Cardiac muscle cell (in vitro differentiated cells and primary cell): ENCODE measurements at regions not wholly inside any gene's neighbourhood (a gene's known extent, or its start where the extent isn't known, plus 50 kb on each side); places are given as distances from the start of the nearest gene placed in this dataset.

Source experiments
- DNase-seq, 2 donors: peaks; one replicate each; pipeline versions ENCODE4 v3.0.0 to v3.0.0-alpha.2; 2010 to 2017; ENCODE audit warnings: low read depth in 1 of 2, low spot score in 1 of 2
- H3K27ac ChIP-seq: fragments of 200-600 bp; sonication (generic); 2 replicates; pipeline ENCODE4 v1.5.1; 2016
- H3K27me3 ChIP-seq: fragments of 200-600 bp; sonication (generic); 2 replicates; pipeline ENCODE4 v1.6.0; 2016; ENCODE audit warnings: control low read depth
- H3K36me3 ChIP-seq: fragments of 200-600 bp; sonication (generic); 2 replicates; pipeline ENCODE4 v1.5.1; 2016; ENCODE audit warnings: control low read depth
- H3K4me1 ChIP-seq: fragments of 200-600 bp; sonication (generic); 2 replicates; pipeline ENCODE4 v1.8.1; 2017; ENCODE audit warnings: low read depth, mild to moderate bottlenecking, mixed run types
- H3K4me3 ChIP-seq: fragments of 200-600 bp; sonication (generic); 2 replicates; pipeline ENCODE4 v1.5.1; 2016; ENCODE audit warnings: mild to moderate bottlenecking
- H3K9me3 ChIP-seq: fragments of 200-600 bp; sonication (generic); 2 replicates; pipeline ENCODE4 v1.5.1; 2017; ENCODE audit warnings: low read depth, mild to moderate bottlenecking, control low read depth
- TF ChIP-seq, protein P1 (sequence below): IDR thresholded peaks from 2 replicates; pipeline ENCODE4 v1.5.1; 2012; ENCODE audit warnings: low read depth, mild to moderate bottlenecking, low read length

DNA sequence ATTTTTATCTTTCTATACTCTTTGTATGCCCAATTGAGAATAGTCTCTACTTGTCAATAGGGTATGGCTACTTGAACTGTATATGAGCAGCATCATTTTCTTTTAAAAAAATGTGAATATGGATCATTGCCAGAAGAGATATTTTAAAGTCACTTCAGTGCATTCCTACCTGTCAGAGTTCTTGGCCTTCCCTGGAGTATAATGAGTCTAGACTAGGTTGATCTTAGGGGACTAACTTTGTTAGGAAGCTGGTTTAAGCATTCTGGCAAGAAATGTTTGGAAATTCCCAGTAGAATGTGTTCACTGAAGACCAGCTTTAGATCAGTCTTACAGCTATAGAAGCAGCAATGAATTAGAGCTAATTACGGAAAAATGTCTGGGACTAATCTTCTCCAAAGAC lies 178.2 kb downstream of the FAT4 start:
- no peak for DNase-seq
- no peak overlapping the region for H3K4me3 ChIP-seq
- no peak overlapping the region for H3K27ac ChIP-seq
- no peaks in the 10 kb centered on the region for H3K4me1 ChIP-seq
- H3K27me3 ChIP-seq = no peaks in the 10 kb centered on the region
- H3K36me3 ChIP-seq = no peaks in the 10 kb centered on the region
- TF ChIP-seq, protein P1, sequence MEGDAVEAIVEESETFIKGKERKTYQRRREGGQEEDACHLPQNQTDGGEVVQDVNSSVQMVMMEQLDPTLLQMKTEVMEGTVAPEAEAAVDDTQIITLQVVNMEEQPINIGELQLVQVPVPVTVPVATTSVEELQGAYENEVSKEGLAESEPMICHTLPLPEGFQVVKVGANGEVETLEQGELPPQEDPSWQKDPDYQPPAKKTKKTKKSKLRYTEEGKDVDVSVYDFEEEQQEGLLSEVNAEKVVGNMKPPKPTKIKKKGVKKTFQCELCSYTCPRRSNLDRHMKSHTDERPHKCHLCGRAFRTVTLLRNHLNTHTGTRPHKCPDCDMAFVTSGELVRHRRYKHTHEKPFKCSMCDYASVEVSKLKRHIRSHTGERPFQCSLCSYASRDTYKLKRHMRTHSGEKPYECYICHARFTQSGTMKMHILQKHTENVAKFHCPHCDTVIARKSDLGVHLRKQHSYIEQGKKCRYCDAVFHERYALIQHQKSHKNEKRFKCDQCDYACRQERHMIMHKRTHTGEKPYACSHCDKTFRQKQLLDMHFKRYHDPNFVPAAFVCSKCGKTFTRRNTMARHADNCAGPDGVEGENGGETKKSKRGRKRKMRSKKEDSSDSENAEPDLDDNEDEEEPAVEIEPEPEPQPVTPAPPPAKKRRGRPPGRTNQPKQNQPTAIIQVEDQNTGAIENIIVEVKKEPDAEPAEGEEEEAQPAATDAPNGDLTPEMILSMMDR = no peak
- no peaks in the 10 kb centered on the region for H3K9me3 ChIP-seq

DNA sequence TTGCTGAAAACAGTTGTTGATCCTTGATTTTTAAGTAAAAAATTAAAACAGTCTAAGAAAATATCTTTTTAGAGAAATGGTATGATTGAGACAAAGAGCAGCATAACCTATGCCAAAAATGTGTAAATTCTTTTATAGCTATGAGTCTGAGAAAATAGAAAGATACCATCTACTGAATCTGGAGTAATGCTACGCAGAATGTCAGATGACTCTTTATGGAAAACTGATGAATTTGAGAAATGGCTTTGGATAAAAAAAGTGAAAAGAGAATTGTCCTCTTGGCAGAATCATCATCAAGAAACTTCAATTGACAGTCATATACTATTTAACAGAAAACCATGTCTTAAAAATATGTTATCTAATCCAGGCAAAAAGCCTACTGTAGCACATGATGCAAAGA lies 183.1 kb downstream of the FAT4 start:
- H3K4me3 ChIP-seq = no peak overlapping the region
- no peak for DNase-seq
- no peaks in the 10 kb centered on the region for H3K27me3 ChIP-seq

DNA sequence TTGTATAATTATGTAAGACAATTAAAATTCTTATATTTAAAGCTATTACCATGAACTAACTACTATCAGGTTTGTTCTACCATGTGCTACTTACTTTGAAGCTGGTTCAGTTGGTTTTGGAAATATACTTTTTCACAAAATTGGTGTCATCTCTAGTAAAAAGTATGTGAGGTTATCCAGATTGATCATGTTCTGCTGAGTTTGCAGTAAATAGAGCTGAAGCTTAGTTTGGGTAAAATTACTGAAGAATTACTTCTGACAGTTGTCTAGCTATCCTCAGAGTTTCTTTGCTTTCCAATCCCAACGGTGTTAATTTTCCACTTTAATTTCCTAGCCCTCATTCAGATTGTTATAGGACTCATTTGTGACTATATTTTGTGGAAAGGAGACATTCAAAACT lies 184.2 kb downstream of the FAT4 start:
- no peak overlapping the region for H3K27ac ChIP-seq

More for the DNA sequence above, 183.1 kb downstream of the FAT4 start:
- TF ChIP-seq, protein P1 = no peak
- Histone ChIP-seq H3K27ac (no peak overlapping the region), H3K36me3 (no peaks in the 10 kb centered on the region), H3K9me3 (no peaks in the 10 kb centered on the region), H3K4me1 (no peaks in the 10 kb centered on the region)

DNA sequence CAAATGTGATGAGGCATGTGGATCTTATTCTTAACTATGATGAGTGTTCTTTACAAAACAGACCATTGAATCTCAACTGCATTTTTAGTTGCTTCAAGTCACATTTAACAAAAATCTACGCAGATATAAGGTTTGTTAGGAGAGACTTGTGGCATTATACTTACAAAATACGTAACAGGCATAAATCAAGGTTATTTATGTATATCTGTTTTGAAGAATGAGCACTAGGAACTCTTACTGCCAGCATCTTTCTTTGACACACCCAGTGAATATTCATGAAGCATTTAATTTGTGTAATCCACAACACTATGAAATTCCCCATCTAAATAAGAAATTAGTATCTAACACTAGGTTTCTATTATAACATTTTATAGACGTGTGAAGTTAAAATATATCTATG lies 186.3 kb downstream of the FAT4 start:
- Histone ChIP-seq H3K27me3 (no peaks in the 10 kb centered on the region), H3K36me3 (no peaks in the 10 kb centered on the region), H3K27ac (no peak overlapping the region), H3K4me1 (no peaks in the 10 kb centered on the region), H3K4me3 (no peak overlapping the region), H3K9me3 (no peaks in the 10 kb centered on the region)
- no peak for DNase-seq
- TF ChIP-seq, protein P1 = no peak

More for the DNA sequence above, 184.2 kb downstream of the FAT4 start:
- Histone ChIP-seq H3K36me3 (no peaks in the 10 kb centered on the region), H3K4me3 (no peak overlapping the region), H3K27me3 (no peaks in the 10 kb centered on the region), H3K4me1 (no peaks in the 10 kb centered on the region), H3K9me3 (no peaks in the 10 kb centered on the region)
- no peak for DNase-seq
- TF ChIP-seq, protein P1 = no peak

DNA sequence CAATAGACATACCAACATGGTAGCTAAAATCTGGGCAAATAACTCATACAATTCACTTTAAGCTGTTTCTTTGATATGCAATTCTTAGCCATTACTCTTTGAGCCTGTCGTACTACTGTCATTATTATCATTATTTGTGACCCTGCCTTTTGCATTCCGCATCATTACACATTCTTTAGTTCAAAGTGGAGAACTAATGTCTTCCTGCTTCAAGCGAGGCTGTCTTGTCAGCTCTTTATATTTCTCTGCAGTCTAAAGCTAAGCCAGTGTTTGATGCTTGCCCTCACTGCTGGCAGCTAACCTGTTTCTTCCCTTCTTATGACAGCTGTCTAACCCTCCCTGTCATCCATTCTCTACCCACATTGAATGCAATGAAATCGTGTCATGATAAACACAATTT lies 186.8 kb downstream of the FAT4 start:
- Histone ChIP-seq H3K27ac (no peak overlapping the region), H3K9me3 (no peaks in the 10 kb centered on the region), H3K4me3 (no peak overlapping the region), H3K27me3 (no peaks in the 10 kb centered on the region), H3K36me3 (no peaks in the 10 kb centered on the region), H3K4me1 (no peaks in the 10 kb centered on the region)
- no peak for DNase-seq
- TF ChIP-seq, protein P1 = no peak

DNA sequence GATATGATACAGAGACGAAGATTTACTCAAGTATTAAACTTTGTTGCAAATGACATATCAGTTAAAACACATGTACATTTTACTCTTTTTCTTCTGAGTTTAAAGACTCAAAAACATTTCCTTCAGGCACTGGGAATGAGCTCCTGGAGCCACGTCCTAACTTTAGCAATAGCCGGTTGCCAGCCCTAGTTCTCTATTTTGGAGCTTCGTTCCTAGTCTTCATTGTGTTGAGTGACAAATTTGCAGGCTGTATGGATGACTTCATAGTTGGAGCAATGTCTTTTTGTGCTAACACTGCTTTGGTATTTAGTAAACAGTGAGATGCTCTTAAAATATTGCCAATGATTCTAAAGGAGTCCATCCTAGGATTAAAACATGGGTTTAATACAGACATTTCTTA lies 190.9 kb downstream of the FAT4 start:
- no peaks in the 10 kb centered on the region for H3K27me3 ChIP-seq
- DNase-seq = no peak

More for the DNA sequence above, 190.9 kb downstream of the FAT4 start:
- TF ChIP-seq, protein P1 = no peak
- Histone ChIP-seq H3K36me3 (no peaks in the 10 kb centered on the region), H3K4me3 (no peak overlapping the region), H3K4me1 (no peaks in the 10 kb centered on the region), H3K9me3 (no peaks in the 10 kb centered on the region), H3K27ac (no peak overlapping the region)
